Adrenal gland (tissue), 5 donors: ENCODE measurements at regions not wholly inside any gene's neighbourhood (a gene's known extent, or its start where the extent isn't known, plus 50 kb on each side); places are given as distances from the start of the nearest gene placed in this dataset.

ENCODE experiments used
- POLR2A ChIP-seq, 2 donors: fragments of 450-650 bp; IDR thresholded peaks; one replicate each; pipeline ENCODE4 v1.6.1; 2017; ENCODE audit warnings: antibody characterized with exemption in 2 of 2, mild to moderate bottlenecking in 2 of 2, moderate library complexity in 1 of 2
- TF ChIP-seq, protein P1 (sequence below), 6 experiments: fragments of 450-650 bp in 4 of 6; fragments of 200-600 bp in 2 of 6; sonication (generic) in 1 of 6; IDR thresholded peaks; 1 replicate in 5 of 6; 2 replicates in 1 of 6; pipeline versions ENCODE4 v1.5.1 to v1.8.0; 2016 to 2021; ENCODE audit warnings: antibody characterized with exemption in 6 of 6, mild to moderate bottlenecking in 2 of 6, moderate library complexity in 1 of 6
- donor health status: DM: no; HTN: no; CAD: no.

DNA sequence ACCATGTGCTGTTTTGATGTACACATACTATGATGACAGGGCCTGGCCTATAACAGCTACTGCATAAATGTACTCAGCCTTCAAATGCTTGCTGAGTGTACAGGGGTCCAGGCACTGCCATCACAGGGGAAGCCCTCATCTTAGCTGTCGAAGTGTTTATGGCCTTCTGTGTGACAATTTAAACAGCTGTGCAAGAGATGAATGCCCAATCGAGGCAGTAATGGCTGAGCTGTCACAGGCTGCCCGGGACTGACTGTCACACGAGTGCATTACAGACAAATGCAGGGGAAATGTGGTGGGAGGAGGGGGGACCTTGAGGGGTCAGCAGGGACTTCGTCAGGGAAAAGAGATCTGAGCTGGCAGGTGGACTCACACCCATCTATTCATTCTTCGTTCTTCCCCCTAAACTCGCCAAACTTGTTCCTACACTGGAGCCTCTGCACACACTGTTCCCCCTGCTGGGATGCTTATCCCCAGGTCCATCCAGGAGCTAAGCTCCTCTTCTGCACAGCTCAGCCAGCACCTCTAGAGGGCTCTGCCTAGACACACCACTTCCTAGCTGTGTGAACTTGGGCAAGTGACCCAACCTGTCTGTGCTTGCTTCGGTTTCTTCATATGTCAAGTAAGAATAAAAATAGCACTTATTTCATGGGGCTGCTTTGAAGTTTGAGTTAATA, 156.2 kb upstream of the IQSEC1 start:
- TF ChIP-seq, protein P1, sequence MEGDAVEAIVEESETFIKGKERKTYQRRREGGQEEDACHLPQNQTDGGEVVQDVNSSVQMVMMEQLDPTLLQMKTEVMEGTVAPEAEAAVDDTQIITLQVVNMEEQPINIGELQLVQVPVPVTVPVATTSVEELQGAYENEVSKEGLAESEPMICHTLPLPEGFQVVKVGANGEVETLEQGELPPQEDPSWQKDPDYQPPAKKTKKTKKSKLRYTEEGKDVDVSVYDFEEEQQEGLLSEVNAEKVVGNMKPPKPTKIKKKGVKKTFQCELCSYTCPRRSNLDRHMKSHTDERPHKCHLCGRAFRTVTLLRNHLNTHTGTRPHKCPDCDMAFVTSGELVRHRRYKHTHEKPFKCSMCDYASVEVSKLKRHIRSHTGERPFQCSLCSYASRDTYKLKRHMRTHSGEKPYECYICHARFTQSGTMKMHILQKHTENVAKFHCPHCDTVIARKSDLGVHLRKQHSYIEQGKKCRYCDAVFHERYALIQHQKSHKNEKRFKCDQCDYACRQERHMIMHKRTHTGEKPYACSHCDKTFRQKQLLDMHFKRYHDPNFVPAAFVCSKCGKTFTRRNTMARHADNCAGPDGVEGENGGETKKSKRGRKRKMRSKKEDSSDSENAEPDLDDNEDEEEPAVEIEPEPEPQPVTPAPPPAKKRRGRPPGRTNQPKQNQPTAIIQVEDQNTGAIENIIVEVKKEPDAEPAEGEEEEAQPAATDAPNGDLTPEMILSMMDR (IDR thresholded peaks at IDR 0.05), result peak in 2 of 6 experiments; percentile 7 to 24
- TF ChIP-seq POLR2A (IDR thresholded peaks at IDR 0.05), result no peak
